ENCODE measurements at regions not wholly inside any gene's neighbourhood (a gene's known extent, or its start where the extent isn't known, plus 50 kb on each side); places are given as distances from the start of the nearest gene placed in this dataset.

GRCh38 chr7:4416396-4417056 lies 265.6 kb upstream of the FOXK1 start:
- DNase-seq, result no peak
- TF ChIP-seq CTCF (IDR thresholded peaks at IDR 0.05; ENCODE audit: low read depth, low read length), result no peak
- Histone ChIP-seq H3K27ac (no peak overlapping the region), H3K9me3 (ENCODE audit: severe bottlenecking) (peaks cover 6% of the 10 kb centered on the region), H3K36me3 (no peaks in the 10 kb centered on the region), H3K4me3 (ENCODE audit: low read depth, low read length) (peak overlapping the region; percentile 36), H3K27me3 (ENCODE audit: insufficient read depth, low read depth, severe bottlenecking) (no peaks in the 10 kb centered on the region)

- Histone ChIP-seq H3K27me3 (ENCODE audit: insufficient read depth, low read depth, severe bottlenecking) (no peaks in the 10 kb centered on the region), H3K36me3 (no peaks in the 10 kb centered on the region), H3K27ac (no peak overlapping the region), H3K9me3 (ENCODE audit: severe bottlenecking) (peaks cover 6% of the 10 kb centered on the region), H3K4me3 (ENCODE audit: low read depth, low read length) (no peak overlapping the region)
- no peak for TF ChIP-seq CTCF (IDR thresholded peaks at IDR 0.05; ENCODE audit: low read depth, low read length)
- DNase-seq, result no peak
These were observed 253.6 kb upstream of the FOXK1 start for GRCh38 chr7:4428526-4428925.

GRCh38 chr7:4430227-4430626 lies 251.9 kb upstream of the FOXK1 start:
- no peaks in the 10 kb centered on the region for H3K27me3 ChIP-seq (ENCODE audit: insufficient read depth, low read depth, severe bottlenecking)
- TF ChIP-seq CTCF (IDR thresholded peaks at IDR 0.05; ENCODE audit: low read depth, low read length), result no peak
- H3K27ac ChIP-seq, result no peak overlapping the region
- H3K36me3 ChIP-seq, result no peaks in the 10 kb centered on the region
- H3K9me3 ChIP-seq (ENCODE audit: severe bottlenecking), result peaks cover 6% of the 10 kb centered on the region
- no peak for DNase-seq
- no peak overlapping the region for H3K4me3 ChIP-seq (ENCODE audit: low read depth, low read length)

- Histone ChIP-seq H3K9me3 (ENCODE audit: severe bottlenecking) (peaks cover 6% of the 10 kb centered on the region), H3K36me3 (no peaks in the 10 kb centered on the region), H3K27ac (peak overlapping the region; percentile 18; the same call in 1 of the 2 replicates), H3K4me3 (ENCODE audit: low read depth, low read length) (peak overlapping the region; percentile 27), H3K27me3 (ENCODE audit: insufficient read depth, low read depth, severe bottlenecking) (no peaks in the 10 kb centered on the region)
- peak; percentile 22 for DNase-seq
- no peak for TF ChIP-seq CTCF (IDR thresholded peaks at IDR 0.05; ENCODE audit: low read depth, low read length)
These were observed 247.8 kb upstream of the FOXK1 start for GRCh38 chr7:4434306-4434705.

GRCh38 chr7:4436361-4436895 lies 245.7 kb upstream of the FOXK1 start:
- no peaks in the 10 kb centered on the region for H3K36me3 ChIP-seq
- H3K27me3 ChIP-seq (ENCODE audit: insufficient read depth, low read depth, severe bottlenecking), result no peaks in the 10 kb centered on the region
- no peak overlapping the region for H3K27ac ChIP-seq
- no peak for DNase-seq
- H3K9me3 ChIP-seq (ENCODE audit: severe bottlenecking), result no peaks in the 10 kb centered on the region
- no peak overlapping the region for H3K4me3 ChIP-seq (ENCODE audit: low read depth, low read length)
- no peak for TF ChIP-seq CTCF (IDR thresholded peaks at IDR 0.05; ENCODE audit: low read depth, low read length)

DNA sequence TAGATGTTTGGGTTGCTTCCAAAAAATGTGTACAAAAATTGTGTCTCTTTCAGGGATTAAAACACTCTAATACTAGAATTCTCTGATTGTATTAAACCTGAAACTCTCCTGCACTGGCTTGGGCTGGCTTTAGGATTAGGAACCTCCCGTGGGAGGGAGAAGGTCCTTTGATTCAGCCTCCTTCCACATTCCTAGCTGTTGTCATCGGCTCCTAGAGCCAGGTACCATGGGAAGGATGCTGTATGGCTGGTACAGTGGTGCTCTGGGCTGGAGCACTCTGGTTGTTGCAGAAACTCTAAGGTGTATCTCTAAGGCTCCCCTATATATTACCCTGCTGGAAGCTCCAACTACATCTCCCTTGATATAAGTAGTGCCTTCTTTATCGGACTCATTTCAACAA lies 245.2 kb upstream of the FOXK1 start:
- H3K4me3 ChIP-seq (ENCODE audit: low read depth, low read length), result no peak overlapping the region
- H3K27ac ChIP-seq, result no peak overlapping the region
- no peak for DNase-seq
- H3K9me3 ChIP-seq (ENCODE audit: severe bottlenecking), result no peaks in the 10 kb centered on the region
- TF ChIP-seq CTCF (IDR thresholded peaks at IDR 0.05; ENCODE audit: low read depth, low read length), result no peak
- H3K36me3 ChIP-seq, result no peaks in the 10 kb centered on the region
- no peaks in the 10 kb centered on the region for H3K27me3 ChIP-seq (ENCODE audit: insufficient read depth, low read depth, severe bottlenecking)
